ENCODE measurements at regions not wholly inside any gene's neighbourhood (a gene's known extent, or its start where the extent isn't known, plus 50 kb on each side); places are given as distances from the start of the nearest gene placed in this dataset.
"Not testable (repeated sequence)": the region's sequence is repeated elsewhere in the genome, so short reads cannot be mapped to it uniquely, and the experiment has no call there.

GRCh38 chr13:24618011-24618955 lies 61.9 kb upstream of the ATP12A start:
- no peak for DNase-seq

GRCh38 chr13:24619282-24619681 lies 60.9 kb upstream of the ATP12A start:
- no peak for DNase-seq

DNA sequence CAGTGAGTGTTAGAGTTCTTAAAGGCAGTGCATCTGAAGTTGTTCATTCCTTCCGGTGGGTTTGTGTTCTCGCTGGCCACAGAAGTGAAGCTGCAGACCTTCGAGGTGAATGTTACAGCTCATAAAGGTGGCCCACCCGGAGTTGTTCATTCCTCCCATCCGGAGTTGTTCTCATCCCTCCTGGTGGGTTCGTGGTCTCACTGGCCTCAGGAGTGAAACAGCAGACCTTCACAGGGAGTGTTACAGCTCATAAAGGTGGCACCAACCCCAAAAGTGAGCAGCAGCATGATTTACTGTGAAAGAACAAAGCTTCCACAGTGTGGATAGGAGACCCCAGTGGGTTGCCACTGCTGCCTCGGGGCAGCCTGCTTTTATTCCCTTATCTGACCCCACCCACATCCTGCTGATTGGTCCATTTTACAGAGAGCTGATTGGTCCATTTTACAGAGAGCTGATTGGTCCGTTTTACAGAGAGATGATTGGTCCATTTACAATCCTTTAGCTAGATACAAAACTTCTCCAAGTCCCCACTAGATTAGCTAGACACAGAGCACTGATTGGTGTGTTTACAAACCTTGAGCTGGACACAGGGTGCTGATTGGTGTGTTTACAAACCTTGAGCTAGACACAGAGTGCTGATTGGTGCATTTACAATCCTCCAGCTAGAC lies 57.6 kb upstream of the ATP12A start:
- not testable (repeated sequence) for DNase-seq

DNA sequence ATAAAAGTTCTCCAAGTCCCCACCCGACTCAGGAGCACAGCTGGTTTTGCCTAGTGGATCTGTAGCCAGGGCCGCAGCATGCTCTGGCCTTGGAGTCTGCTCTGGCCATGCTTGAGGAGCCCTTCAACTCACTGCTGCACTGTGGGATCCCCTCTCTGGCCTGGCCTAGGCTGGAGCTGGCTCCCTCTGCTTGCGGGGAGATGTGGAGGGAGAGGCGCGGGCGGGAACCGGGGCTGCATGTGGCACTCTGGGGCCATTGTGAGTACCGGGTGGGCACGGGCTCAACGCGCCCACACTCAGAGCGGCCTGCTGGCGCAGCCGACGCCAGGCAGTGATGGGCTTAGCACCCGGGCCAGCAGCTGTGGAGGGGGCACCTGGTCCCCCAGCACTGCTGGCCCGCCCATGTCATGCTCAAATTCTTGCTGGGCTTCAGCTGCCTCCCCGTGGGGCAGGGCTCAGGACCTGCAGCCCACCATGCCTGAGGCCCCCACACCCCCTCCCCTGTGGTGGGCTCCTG lies 57.0 kb upstream of the ATP12A start:
- DNase-seq = no peak

DNA sequence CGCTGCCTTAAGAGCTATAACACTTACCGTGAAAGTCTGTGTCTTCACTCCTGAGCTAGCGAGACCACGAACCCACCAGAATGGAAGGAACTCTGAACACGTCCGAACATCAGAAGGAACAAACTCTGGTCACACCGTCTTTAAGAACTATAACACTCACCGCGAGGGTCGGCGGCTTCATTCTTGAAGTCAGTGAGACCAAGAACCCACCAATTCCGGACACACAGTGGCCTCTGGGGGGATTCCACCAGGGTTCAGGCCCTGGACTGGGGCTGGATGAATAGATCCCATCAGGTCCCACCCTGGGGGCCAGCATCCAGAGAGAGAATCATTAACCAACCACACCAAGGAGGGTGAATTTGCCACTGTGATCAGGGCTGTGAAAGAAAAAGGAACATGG lies 55.8 kb upstream of the ATP12A start:
- DNase-seq = no peak

GRCh38 chr13:24624801-24625231 lies 55.4 kb upstream of the ATP12A start:
- no peak for DNase-seq

GRCh38 chr13:24625331-24625731 lies 54.9 kb upstream of the ATP12A start:
- DNase-seq = no peak

- no peak for DNase-seq
Measured at GRCh38 chr13:24625870-24626849, 54.0 kb upstream of the ATP12A start.

- DNase-seq = no peak
Measured at GRCh38 chr13:24627090-24627714, 53.0 kb upstream of the ATP12A start.

DNA sequence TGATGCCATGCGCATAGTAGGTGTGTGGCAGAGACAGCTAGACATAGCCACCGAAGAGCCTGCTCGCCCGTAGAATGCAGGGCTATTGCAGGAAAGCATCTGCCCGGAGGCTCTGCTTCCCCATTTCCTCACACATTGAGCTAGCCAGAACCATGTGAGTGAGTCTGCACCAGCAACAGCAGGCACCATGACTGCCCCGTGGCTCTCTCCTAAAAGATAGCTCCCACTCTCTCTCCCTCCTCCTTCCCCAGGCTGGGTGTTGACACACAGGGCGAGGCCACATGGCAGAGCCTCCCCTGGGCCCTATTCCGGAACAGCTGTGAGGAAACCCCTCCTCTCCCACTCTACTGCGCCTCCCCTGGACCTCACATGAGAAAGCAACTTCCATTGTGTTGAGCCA lies 52.3 kb upstream of the ATP12A start:
- DNase-seq = no peak

- DNase-seq = no peak
Measured at GRCh38 chr13:24629320-24629719, 50.9 kb upstream of the ATP12A start.

GRCh38 chr13:24630121-24630520 lies 50.1 kb upstream of the ATP12A start:
- no peak for DNase-seq
